Retinal pigment epithelial cell (primary cell): ENCODE measurements at regions not wholly inside any gene's neighbourhood (a gene's known extent, or its start where the extent isn't known, plus 50 kb on each side); places are given as distances from the start of the nearest gene placed in this dataset.

Experiments used
- DNase-seq: peaks from one replicate; pipeline ENCODE4 v3.0.0-alpha.2; 2010; ENCODE audit warnings: low read depth
- H3K4me3 ChIP-seq: 2 replicates; pipeline ENCODE4 v1.5.1; 2011; ENCODE audit warnings: mild to moderate bottlenecking, low read length, control low read depth, moderate library complexity
- TF ChIP-seq, protein P1 (sequence below): conservative IDR thresholded peaks from 2 replicates; pipeline ENCODE4 v1.5.1; 2011; ENCODE audit warnings: low read depth, low read length, control low read depth, inconsistent platforms

DNA sequence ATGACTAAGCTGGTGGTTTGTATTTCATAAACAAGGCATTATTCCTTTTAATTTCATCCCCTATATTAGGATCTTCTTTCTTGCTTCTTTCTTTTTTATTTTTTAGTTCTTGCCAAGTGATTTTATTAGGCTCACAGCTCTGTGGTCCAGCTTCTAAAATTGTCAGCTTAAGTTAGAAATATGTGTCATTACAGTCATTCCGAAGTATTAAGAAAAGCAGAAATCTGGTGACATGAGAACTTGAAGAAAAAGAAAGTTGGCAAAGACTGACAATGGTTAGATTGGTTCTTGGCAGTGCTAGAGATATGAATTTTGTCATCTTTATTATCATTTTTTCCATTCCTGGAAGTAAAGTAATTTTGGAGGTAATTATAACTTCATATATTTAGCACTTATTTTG is 166.5 kb upstream of the PRR16 start:
- TF ChIP-seq, protein P1, sequence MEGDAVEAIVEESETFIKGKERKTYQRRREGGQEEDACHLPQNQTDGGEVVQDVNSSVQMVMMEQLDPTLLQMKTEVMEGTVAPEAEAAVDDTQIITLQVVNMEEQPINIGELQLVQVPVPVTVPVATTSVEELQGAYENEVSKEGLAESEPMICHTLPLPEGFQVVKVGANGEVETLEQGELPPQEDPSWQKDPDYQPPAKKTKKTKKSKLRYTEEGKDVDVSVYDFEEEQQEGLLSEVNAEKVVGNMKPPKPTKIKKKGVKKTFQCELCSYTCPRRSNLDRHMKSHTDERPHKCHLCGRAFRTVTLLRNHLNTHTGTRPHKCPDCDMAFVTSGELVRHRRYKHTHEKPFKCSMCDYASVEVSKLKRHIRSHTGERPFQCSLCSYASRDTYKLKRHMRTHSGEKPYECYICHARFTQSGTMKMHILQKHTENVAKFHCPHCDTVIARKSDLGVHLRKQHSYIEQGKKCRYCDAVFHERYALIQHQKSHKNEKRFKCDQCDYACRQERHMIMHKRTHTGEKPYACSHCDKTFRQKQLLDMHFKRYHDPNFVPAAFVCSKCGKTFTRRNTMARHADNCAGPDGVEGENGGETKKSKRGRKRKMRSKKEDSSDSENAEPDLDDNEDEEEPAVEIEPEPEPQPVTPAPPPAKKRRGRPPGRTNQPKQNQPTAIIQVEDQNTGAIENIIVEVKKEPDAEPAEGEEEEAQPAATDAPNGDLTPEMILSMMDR = no peak
- H3K4me3 ChIP-seq = no peak overlapping the region
- DNase-seq = no peak

DNA sequence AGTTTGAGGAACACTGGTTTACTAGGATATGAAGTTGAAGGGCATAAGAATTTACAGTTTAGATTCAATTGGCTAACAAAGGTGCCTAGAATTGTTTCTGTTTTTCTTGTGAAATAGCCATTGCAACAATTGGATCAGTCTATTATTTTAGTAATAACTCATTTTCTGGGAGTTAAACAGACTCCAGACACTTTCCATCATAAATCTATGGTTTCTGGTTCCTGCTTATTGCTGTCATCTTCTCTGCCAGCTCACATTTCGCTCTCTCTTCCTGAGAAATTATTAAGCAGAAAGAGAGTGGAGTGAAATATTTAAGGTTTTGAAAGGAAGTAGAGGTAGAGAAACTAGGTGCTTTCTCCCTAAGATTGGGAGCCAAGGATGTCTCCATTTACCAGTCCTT is 165.1 kb upstream of the PRR16 start:
- no peak for DNase-seq
- TF ChIP-seq, protein P1 = no peak
- H3K4me3 ChIP-seq = no peak overlapping the region

DNA sequence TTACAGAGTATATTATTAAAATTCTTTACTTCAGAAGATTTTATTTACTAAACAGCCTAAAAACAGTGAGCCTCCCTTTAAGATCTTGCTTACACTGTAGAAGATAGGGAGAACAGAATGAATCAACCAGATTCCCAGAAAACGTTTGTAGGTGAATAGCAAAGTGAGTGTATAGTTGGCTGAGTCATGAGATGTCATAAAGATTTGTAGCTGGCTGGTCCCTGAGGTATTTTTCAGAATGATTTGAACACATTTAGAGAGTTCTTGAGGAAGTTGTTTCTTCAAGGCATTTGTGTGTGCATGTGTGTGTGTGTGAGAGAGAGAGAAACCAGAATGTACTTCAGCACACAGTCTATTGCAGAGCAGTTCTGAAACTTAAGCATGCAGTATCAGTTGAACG is 159.4 kb upstream of the PRR16 start:
- no peak overlapping the region for H3K4me3 ChIP-seq
- DNase-seq = no peak
- TF ChIP-seq, protein P1 = no peak

DNA sequence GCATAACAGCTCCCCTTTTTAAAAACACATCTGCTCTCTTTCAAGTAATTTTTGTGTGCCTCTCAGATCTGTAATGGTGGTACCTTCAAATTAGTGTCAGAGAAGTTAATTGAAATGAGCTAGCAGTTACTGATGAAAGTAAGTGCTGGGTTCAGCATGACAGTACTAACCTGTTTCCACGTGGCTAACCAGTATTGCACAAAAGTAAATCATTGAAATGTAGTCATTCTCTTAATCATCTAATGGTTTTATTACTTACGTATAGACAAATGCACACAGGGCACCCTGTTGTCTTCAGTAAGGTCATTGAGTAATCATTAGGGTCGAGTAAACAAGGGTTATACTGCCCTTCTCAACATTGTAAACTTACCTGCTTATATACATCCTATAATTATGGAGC is 157.8 kb upstream of the PRR16 start:
- TF ChIP-seq, protein P1 = no peak
- no peak for DNase-seq
- no peak overlapping the region for H3K4me3 ChIP-seq

DNA sequence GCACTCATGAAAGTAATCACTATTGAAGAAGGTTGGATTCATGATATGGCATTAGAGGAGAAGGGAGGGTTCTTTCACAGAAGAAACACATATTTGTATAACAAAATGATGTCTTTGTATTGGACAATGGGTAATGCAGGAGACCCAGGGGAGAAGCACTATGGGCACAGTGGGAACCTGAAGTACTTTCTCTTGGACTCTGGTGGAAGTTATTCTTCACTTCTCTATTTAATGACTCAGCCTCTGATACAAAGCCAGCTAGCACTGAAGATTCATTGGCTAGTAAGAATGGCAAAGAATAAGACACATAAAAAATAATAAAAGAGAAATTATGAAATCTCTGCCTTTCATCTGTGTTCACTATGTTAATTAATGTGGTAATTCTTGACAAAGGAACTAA is 149.9 kb upstream of the PRR16 start:
- DNase-seq = no peak
- TF ChIP-seq, protein P1 = no peak
- H3K4me3 ChIP-seq = no peak overlapping the region

DNA sequence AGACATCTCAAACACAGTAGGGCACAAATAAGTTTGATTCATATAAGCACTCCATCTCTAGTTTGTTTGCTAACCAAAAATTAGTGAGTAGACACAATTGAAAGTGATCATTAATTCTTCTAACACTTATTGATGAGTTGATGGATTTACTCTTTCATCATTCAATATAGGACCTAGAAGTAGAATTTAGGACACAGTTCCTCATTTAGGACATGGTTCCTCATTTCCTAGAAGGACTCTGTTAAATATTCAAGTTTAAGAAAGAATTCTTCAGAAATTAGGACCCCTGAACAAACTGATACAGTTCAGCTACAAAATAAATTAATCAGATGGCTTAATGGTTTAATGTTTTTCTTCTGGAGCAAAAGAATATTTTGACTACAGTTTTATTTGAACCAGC is 143.5 kb upstream of the PRR16 start:
- DNase-seq = no peak
- H3K4me3 ChIP-seq = no peak overlapping the region
- TF ChIP-seq, protein P1 = no peak

DNA sequence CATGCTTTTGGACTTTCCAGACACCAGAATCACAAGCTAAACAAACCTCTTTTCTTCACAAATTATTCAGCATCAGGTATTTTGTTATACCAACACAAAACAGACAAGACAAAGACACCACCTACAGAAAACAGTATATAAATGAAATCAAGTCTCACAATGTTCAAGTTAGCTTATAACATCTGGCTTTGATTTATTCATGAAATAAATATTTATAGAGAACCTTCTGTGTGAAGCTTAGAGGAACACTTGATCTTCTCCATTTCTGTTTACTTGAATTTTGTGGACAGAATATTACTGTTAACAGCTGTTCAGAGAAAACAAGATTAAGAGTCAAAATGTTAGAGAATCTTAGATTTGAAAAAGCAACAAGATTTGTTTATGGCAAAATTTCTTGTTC is 137.4 kb upstream of the PRR16 start:
- TF ChIP-seq, protein P1 = no peak
- no peak for DNase-seq
- no peak overlapping the region for H3K4me3 ChIP-seq
